GM12878 (cell line): ENCODE measurements at regions not wholly inside any gene's neighbourhood (a gene's known extent, or its start where the extent isn't known, plus 50 kb on each side); places are given as distances from the start of the nearest gene placed in this dataset.

ENCODE experiments used
- BCLAF1 ChIP-seq: fragments of 450-650 bp; IDR thresholded peaks from 2 replicates; pipeline ENCODE4 v1.6.1; 2017; ENCODE audit warnings: antibody characterized with exemption, mild to moderate bottlenecking, moderate library complexity
- ESRRA ChIP-seq: IDR thresholded peaks from 2 replicates; pipeline ENCODE4 v1.6.1; 2012; ENCODE audit warnings: mild to moderate bottlenecking, low read length, improper control_type of control experiment
- FOXM1 ChIP-seq: IDR thresholded peaks from 2 replicates; pipeline ENCODE4 v1.6.1; 2012; ENCODE audit warnings: low read depth, mild to moderate bottlenecking, inconsistent platforms, low read length, moderate library complexity
- HDGF ChIP-seq: fragments of 450-650 bp; IDR thresholded peaks from 2 replicates; pipeline ENCODE4 v1.6.1; 2016; ENCODE audit warnings: antibody characterized with exemption
- IKZF2 ChIP-seq, 2 experiments: fragments of 450-650 bp; IDR thresholded peaks; 2 replicates each; pipeline ENCODE4 v1.6.1; 2017; ENCODE audit warnings: mild to moderate bottlenecking in 2 of 2, moderate library complexity in 2 of 2
- KAT2A ChIP-seq: conservative IDR thresholded peaks from 2 replicates; pipeline ENCODE4 v1.6.1; 2011; ENCODE audit warnings: low read depth, low read length; ENCODE audit not compliant: control insufficient read depth
- NRF1 ChIP-seq: conservative IDR thresholded peaks from 2 replicates; pipeline ENCODE4 v1.6.1; 2011; ENCODE audit warnings: mild to moderate bottlenecking, low read depth, low read length, improper control_type of control experiment
- RAD21 ChIP-seq: IDR thresholded peaks from 2 replicates; pipeline ENCODE4 v1.6.1; 2011; ENCODE audit warnings: mild to moderate bottlenecking, low read depth, low read length, moderate library complexity; ENCODE audit not compliant: insufficient read depth
- SIN3A ChIP-seq: IDR thresholded peaks from 2 replicates; pipeline ENCODE4 v1.6.1; 2012; ENCODE audit warnings: low read depth, low read length, improper control_type of control experiment
- SKIL ChIP-seq: fragments of 450-650 bp; IDR thresholded peaks from 2 replicates; pipeline ENCODE4 v1.6.1; 2017; ENCODE audit warnings: mild to moderate bottlenecking, low read depth, inconsistent platforms; ENCODE audit not compliant: poor library complexity, severe bottlenecking
- SMAD1 ChIP-seq: fragments of 450-650 bp; IDR thresholded peaks from 2 replicates; pipeline ENCODE4 v1.6.1; 2018; ENCODE audit warnings: mild to moderate bottlenecking, low read depth; ENCODE audit not compliant: partially characterized antibody
- SMAD5 ChIP-seq: IDR thresholded peaks from 2 replicates; pipeline ENCODE4 v1.6.1; 2016; ENCODE audit warnings: antibody characterized with exemption, low read depth
- SP1 ChIP-seq: IDR thresholded peaks from one replicate; pipeline ENCODE4 v1.6.1; 2011; ENCODE audit warnings: low read depth, low read length
- TCF3 ChIP-seq: IDR thresholded peaks from 2 replicates; pipeline ENCODE4 v1.6.1; 2012; ENCODE audit warnings: low read depth, mild to moderate bottlenecking, low read length, borderline replicate concordance; ENCODE audit not compliant: insufficient read depth
- USF2 ChIP-seq: IDR thresholded peaks from 2 replicates; pipeline ENCODE4 v1.6.1; 2011; ENCODE audit warnings: low read depth, low read length, improper control_type of control experiment, borderline replicate concordance
- YBX1 ChIP-seq: fragments of 450-650 bp; IDR thresholded peaks from 2 replicates; pipeline ENCODE4 v1.6.1; 2016; ENCODE audit warnings: antibody characterized with exemption
- YY1 ChIP-seq: IDR thresholded peaks from 2 replicates; pipeline ENCODE4 v1.6.1; 2011; ENCODE audit warnings: low read depth, mild to moderate bottlenecking, low read length
- ZNF687 ChIP-seq: fragments of 450-650 bp; IDR thresholded peaks from 2 replicates; pipeline ENCODE4 v1.6.1; 2017; ENCODE audit warnings: mild to moderate bottlenecking, moderate library complexity

- no peak; the same call in 1 of the 2 replicates for TF ChIP-seq ZNF687
- TF ChIP-seq SMAD1 = no peak
- no peak for TF ChIP-seq USF2
- TF ChIP-seq KAT2A = no peak
- TF ChIP-seq RAD21 = no peak
- TF ChIP-seq IKZF2 (IDR thresholded peaks at IDR 0.05) = peak; percentile 58 to 68; a peak in 2 of 4 replicates
- no peak for TF ChIP-seq SMAD5
- no peak for TF ChIP-seq HDGF
- no peak for TF ChIP-seq YBX1
- peak; percentile 35; the same call in 1 of the 2 replicates for TF ChIP-seq FOXM1
- TF ChIP-seq ESRRA = no peak
- peak; percentile 7 for TF ChIP-seq SKIL
- no peak for TF ChIP-seq SIN3A
- no peak for TF ChIP-seq BCLAF1
- TF ChIP-seq YY1 = peak; percentile 34; the same call in 1 of the 2 replicates
- no peak for TF ChIP-seq TCF3
- TF ChIP-seq SP1 = no peak
- TF ChIP-seq NRF1 = no peak
Measured at GRCh38 chr4:53654300-53654758, 63.0 kb upstream of the LNX1 start (continued).
